NCI-H69 (cell line): ENCODE measurements at regions not wholly inside any gene's neighbourhood (a gene's known extent, or its start where the extent isn't known, plus 50 kb on each side); places are given as distances from the start of the nearest gene placed in this dataset.

Experiments
- DNase-seq: peaks from one replicate; lab custom pipeline; 2025; lab: John Stamatoyannopoulos, UW

GRCh38 chr4:156173486-156173885, 219.8 kb upstream of the CTSO start:
- DNase-seq: no peak

DNA sequence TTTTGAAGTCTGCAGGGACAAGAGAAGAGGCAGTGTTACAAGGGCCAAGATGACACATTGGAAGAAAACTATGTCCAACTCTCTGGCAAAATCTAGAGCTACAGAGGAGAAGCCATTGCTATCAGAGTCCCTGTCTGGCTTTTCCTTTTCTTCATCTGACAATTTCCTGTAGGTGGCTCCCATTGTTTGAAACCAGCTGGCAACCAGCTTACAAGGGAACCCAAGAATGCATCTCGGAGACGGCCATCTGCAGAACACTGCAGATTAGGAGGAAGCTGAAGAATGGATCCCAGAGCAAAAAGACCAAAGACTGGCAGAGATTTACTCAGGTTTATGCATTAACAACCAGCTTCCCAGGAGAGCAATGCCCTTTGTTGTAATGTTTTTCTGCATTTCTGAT, 216.2 kb upstream of the CTSO start:
- DNase-seq: no peak

GRCh38 chr4:156169011-156169410, 215.3 kb upstream of the CTSO start:
- DNase-seq: peak; percentile 2

DNA sequence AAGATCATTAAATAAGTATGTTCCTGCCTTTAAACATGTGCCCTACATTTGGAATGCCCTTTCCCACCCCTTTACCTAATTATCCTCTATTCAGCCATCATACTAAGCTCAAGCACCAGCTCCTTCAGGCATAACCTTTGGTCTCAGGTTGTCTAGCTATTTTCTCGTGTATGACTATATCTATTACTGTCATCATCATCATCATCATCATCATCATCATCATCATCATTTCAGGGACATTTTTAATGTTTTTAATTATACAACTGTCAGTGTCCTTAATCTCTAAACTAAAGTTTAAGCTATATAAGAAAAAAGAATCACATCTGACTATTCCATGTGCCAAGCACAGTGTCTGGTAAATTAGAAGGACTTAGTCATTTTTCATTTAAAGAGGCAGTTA, 214.6 kb upstream of the CTSO start:
- DNase-seq: no peak

- no peak for DNase-seq
Measured at GRCh38 chr4:156158747-156159146, 205.1 kb upstream of the CTSO start.

DNA sequence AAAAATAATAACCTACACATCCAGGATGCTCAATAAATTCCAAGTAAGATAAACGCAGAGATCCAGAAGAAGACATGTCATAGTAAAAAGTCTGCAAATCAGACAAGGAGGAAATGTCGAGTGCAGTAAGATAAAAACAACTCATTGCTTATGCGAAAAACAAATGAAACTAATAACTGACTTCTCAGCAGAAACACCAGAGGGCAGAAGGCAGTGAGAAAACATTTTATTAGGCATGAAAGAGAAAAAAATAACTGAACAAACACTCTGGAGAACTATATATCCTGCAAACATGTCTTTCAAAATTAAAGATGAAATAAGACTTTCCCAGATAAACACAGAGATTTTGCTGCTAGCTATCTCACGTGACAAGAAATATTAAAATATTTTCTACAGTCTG, 201.3 kb upstream of the CTSO start:
- DNase-seq: no peak

GRCh38 chr4:156146571-156146970, 192.9 kb upstream of the CTSO start:
- DNase-seq: no peak

- DNase-seq: no peak
Measured at GRCh38 chr4:156144961-156145360, 191.3 kb upstream of the CTSO start.

- DNase-seq: no peak
Measured at GRCh38 chr4:156138781-156139280, 185.2 kb upstream of the CTSO start.

DNA sequence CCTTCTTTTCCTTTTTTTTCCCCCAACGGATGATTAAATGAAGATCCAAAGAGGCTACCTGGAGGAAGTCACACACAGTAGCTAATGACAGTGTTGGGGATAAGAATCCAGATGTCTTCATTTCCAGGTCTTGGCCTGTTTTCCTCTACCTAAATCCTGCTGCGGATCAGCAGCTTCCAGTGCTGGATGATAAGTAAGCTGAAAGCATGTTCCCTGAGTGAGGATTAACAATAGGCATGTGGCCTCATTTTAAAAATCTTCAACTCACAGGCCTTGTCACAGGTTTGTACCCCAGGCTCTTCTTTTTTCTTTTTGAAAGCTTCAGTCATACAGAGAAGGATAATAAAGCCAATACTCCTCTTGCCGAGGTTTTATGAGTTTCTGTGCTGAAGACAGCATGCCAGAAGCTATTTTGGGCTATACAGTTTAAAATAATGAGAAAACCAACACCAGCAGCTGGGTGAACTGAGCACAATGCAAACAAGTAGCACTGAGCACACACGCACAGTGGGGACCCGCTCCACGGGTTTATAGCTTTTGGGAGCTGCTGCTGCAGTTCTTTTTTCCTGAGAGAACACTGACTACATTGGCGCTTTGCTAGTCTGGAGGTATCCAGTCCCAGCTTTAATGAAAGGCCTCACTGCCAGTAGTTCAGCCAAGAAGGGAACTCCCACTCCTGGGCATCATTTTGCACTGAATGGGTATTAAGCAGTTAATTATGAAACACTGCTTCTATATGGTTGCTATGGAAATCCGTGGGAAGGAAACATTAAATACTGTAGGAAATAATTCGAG, 184.2 kb upstream of the CTSO start:
- peak; percentile 33 for DNase-seq

- no peak for DNase-seq
Measured at GRCh38 chr4:156132196-156132595, 178.5 kb upstream of the CTSO start.

GRCh38 chr4:156128616-156129015, 174.9 kb upstream of the CTSO start:
- DNase-seq: no peak

DNA sequence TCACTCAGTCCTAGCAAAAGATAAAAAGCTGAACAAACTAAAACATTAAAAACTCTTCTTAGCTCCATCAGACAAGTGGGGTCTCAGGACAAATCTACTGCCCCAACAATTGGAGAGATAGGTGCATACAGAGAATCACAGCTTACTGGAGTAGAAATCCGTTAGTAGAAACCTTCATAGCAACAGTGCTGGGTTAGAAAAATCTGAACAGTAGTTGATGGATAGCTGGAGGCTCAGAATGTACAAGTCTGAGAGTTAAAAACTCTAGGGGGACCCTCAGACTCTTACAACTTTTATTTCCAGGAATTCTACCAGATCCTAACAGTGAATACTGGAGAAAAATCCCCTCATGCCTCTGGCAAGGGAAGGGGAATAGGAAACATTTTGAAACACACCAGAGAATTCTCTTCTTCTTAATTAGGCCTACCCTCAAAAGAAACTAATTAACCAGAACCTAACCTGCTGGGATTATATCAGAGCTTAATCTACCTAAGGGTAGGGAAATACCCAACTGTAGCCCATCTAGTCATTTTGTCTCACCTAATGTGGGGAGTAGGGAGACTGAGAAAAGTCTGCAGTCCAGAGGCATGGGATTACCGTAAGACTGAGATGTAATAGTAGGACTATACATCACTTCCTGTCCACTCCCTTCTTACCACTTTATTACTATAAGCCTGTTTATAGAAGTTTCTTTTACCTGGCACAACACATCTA, 165.0 kb upstream of the CTSO start:
- no peak for DNase-seq

- DNase-seq: no peak
Measured at GRCh38 chr4:156117743-156118142, 164.1 kb upstream of the CTSO start.

DNA sequence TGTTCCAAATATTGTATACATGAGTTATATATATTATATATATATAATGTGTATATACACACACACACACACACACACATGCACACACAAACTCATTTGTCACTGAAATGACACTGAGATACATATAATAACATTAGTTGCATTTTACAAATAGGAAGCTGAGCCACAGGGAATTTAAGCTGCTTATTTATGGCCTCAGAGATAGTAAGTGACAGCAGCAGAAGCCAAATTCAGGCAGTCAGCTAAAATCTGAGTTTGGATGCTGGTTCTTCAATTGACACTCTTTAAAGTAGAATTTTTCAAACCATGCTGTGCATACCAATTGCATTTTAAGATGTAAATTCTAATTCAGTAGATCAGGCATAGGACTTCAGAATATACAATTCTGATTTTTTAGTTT, 163.3 kb upstream of the CTSO start:
- DNase-seq: no peak

- no peak for DNase-seq
Measured at GRCh38 chr4:156113138-156113765, 159.6 kb upstream of the CTSO start.

DNA sequence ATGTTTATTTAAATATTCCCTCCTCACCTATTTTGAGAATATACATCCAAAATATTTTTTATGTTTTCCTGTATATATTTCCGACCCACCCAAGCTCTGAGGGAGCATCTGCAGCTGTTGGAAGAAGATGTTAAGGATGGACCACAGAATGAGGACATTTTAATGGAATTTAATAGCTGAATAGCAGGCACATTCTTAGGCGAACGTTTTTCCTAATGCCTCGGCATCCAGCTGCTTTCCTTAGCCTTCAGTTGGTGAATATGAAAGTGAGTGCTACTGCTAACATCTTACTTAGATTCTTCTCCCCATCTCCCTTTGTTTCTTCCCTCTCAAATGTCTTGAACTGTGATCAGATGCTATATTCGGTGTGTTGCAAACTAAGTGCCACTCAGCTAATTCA, 158.0 kb upstream of the CTSO start:
- no peak for DNase-seq

DNA sequence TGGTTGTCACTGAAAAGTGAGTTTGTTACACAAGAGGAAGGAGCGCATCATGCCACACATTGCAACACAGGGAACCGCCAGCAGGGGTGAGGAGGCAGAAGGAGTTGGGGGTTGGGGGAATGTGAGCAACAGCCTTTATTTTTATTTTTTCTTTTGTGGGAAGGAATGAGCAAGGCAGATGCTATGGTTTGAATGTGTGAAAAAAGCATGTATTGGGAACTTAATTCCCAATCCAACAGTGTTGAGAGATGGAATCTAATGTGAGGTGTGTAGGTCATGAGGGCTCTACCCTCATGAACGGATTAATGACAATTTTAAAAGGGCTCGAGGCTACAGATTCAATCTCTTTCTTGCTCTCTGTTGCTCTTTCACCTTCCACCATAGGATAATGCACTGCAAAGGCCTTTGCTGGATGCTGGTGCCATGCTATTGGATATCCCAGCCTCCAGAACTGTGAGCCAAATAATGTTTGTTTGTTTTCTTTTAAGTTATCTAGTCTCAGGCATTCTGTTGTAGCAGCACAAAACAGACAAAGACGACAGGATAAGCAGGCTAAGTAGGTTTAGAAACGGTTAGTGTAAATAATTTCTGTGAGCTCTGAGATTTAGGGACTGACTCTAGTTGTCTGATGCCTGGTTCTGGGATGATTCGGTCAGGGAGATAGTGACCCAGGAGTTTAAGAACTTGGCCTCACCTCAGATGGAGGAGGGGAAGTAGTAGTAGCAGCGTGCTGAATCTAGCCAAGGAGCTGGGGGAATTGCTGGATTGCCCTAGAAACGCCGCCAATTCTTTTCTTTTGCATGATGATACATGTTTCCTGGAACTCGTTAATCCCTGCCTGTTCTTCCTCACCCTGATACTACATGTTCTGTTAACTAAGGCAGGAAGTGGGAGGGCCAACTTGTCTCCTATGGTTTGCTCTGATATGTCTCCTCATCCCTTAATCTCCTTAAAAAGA, 156.6 kb upstream of the CTSO start:
- DNase-seq: no peak

- DNase-seq: peak; percentile 1
Measured at GRCh38 chr4:156109087-156109486, 155.4 kb upstream of the CTSO start.

DNA sequence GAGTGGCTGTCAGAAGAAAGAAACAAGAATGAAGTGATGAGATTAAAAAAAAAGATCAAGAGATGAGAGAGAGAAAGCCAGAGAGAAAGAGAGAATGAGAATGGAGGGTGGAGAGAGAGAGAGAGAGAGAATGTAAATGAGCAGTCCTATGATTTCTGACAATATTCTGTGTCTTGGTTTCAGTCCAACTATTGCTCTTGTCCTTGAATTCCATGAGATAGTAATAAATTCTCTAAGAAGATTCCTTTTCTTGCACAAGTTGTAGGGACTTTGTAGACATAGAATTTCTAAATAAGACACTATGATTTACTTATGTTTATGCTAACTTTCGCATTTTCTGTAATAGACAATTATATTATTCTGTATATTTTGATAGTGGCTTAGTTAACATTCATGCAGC, 149.6 kb upstream of the CTSO start:
- DNase-seq: no peak

DNA sequence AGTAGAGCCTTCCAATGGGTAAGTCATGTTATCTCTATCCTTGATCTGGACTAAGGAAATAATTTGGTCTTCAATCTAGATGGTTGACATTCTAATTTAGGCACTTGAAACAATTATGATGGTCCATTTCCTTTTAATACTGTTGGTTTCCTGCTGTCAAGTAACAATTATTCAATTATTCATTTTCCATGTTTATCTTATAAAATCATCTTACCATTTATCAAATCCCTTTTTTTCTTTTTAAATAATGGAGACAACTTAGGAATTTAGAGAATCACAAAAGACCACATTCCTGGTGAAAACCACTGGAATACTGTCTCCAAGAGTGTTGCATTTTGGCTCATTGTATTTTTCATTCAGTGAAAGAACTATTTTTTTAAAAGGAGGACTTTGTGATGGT, 148.7 kb upstream of the CTSO start:
- no peak for DNase-seq

GRCh38 chr4:156101571-156101970, 147.9 kb upstream of the CTSO start:
- no peak for DNase-seq
